CD14-positive monocyte (primary cell): ENCODE measurements at regions not wholly inside any gene's neighbourhood (a gene's known extent, or its start where the extent isn't known, plus 50 kb on each side); places are given as distances from the start of the nearest gene placed in this dataset.

ENCODE experiments used
- DNase-seq, 3 donors: peaks; one replicate each; pipeline ENCODE4 v3.0.0-alpha.2; 2011 to 2022
- H2AFZ ChIP-seq: 2 replicates; pipeline ENCODE4 v1.6.0; 2012; ENCODE audit warnings: mild to moderate bottlenecking, low read depth, low read length, inconsistent platforms; ENCODE audit not compliant: insufficient read depth, poor library complexity, severe bottlenecking
- H3K27ac ChIP-seq, 2 donors: 1 replicate in 1 of 2; 2 replicates in 1 of 2; pipeline ENCODE4 v1.5.1; 2012 to 2013; ENCODE audit warnings: low read length in 2 of 2, control low read depth in 1 of 2, inconsistent platforms in 1 of 2, low read depth in 1 of 2, mild to moderate bottlenecking in 1 of 2
- H3K27me3 ChIP-seq, 2 donors: one replicate each; pipeline versions ENCODE4 v1.6.0 to v1.6.1; 2011 to 2013; ENCODE audit warnings: low read length in 2 of 2; ENCODE audit not compliant: control insufficient read depth in 2 of 2, insufficient read depth in 2 of 2
- H3K36me3 ChIP-seq, 2 donors: replicated peaks in 1 of 2; 1 replicate in 1 of 2; 2 replicates in 1 of 2; pipeline versions ENCODE4 v1.5.1 to v1.6.1; 2012 to 2013; ENCODE audit warnings: low read length in 2 of 2, control low read depth in 1 of 2, inconsistent platforms in 1 of 2, mild to moderate bottlenecking in 1 of 2; ENCODE audit not compliant: insufficient read depth in 2 of 2, control insufficient read depth in 1 of 2
- H3K4me1 ChIP-seq, 2 donors: 1 replicate in 1 of 2; 2 replicates in 1 of 2; pipeline versions ENCODE4 v1.5.1 to v1.6.1; 2012 to 2013; ENCODE audit warnings: low read length in 2 of 2, control low read depth in 1 of 2, inconsistent platforms in 1 of 2, mild to moderate bottlenecking in 1 of 2, moderate library complexity in 1 of 2; ENCODE audit not compliant: insufficient read depth in 2 of 2, control insufficient read depth in 1 of 2
- H3K4me2 ChIP-seq: replicated peaks from 2 replicates; pipeline ENCODE3; 2012; ENCODE audit warnings: low read length, moderate library complexity, mild to moderate bottlenecking; ENCODE audit not compliant: poor library complexity, severe bottlenecking; ENCODE audit errors: extremely low read depth
- H3K4me3 ChIP-seq, 3 experiments: fragments of 200-600 bp in 1 of 3; sonication (generic) in 1 of 3; replicated peaks in 1 of 3; 1 replicate in 2 of 3; 2 replicates in 1 of 3; pipeline ENCODE4 v1.5.1; 2011 to 2013; ENCODE audit warnings: low read length in 3 of 3, mild to moderate bottlenecking in 3 of 3, control low read depth in 2 of 3, low read depth in 2 of 3, inconsistent platforms in 1 of 3, moderate library complexity in 1 of 3
- H3K79me2 ChIP-seq: 2 replicates; pipeline ENCODE4 v1.6.0; 2012; ENCODE audit warnings: mild to moderate bottlenecking, control low read depth, inconsistent platforms, low read length, moderate library complexity; ENCODE audit not compliant: insufficient read depth
- H3K9ac ChIP-seq: 2 replicates; pipeline ENCODE4 v1.6.0; 2017; ENCODE audit warnings: low read length, mild to moderate bottlenecking; ENCODE audit not compliant: insufficient read depth, poor library complexity, severe bottlenecking
- H3K9me3 ChIP-seq, 2 donors: replicated peaks in 1 of 2; 1 replicate in 1 of 2; 2 replicates in 1 of 2; pipeline versions ENCODE4 v1.5.1 to v1.6.1; 2012 to 2013; ENCODE audit warnings: low read length in 2 of 2, control low read depth in 1 of 2; ENCODE audit not compliant: control insufficient read depth in 1 of 2, insufficient read depth in 1 of 2
- H4K20me1 ChIP-seq: 2 replicates; pipeline ENCODE4 v1.6.0; 2012; ENCODE audit warnings: mild to moderate bottlenecking, low read length, control low read depth, moderate library complexity; ENCODE audit not compliant: insufficient read depth
- H3K27ac Mint-ChIP-seq, 7 donors: one replicate each; pipeline ENCODE4 v1.8.0; 2020; ENCODE audit warnings: mild to moderate bottlenecking in 7 of 7, mixed read lengths in 7 of 7, moderate library complexity in 6 of 7, inconsistent platforms in 2 of 7
- H3K27me3 Mint-ChIP-seq, 3 donors: one replicate each; pipeline ENCODE4 v1.8.0; 2021 to 2022; ENCODE audit warnings: low read depth in 3 of 3, mild to moderate bottlenecking in 3 of 3, mixed read lengths in 3 of 3, moderate library complexity in 3 of 3, inconsistent platforms in 1 of 3
- H3K36me3 Mint-ChIP-seq, 2 donors: one replicate each; pipeline ENCODE4 v1.8.0; 2020; ENCODE audit warnings: mixed read lengths in 2 of 2, inconsistent platforms in 1 of 2, mild to moderate bottlenecking in 1 of 2
- H3K4me1 Mint-ChIP-seq: one replicate; pipeline ENCODE4 v1.8.0; 2020; ENCODE audit warnings: mild to moderate bottlenecking, mixed read lengths
- H3K4me3 Mint-ChIP-seq, 2 donors: one replicate each; pipeline ENCODE4 v1.8.0; 2020; ENCODE audit warnings: mild to moderate bottlenecking in 2 of 2, mixed read lengths in 2 of 2, moderate library complexity in 1 of 2
- H3K9me3 Mint-ChIP-seq, 7 donors: one replicate each; pipeline ENCODE4 v1.8.0; 2020 to 2022; ENCODE audit warnings: mixed read lengths in 7 of 7, mild to moderate bottlenecking in 6 of 7, moderate library complexity in 6 of 7, inconsistent platforms in 2 of 7
- CTCF ChIP-seq: fragments of 200-600 bp; IDR thresholded peaks from one replicate; pipeline ENCODE4 v1.8.0; 2022; ENCODE audit warnings: antibody characterized with exemption, mild to moderate bottlenecking
- WGBS: methylation state at CpG from one replicate; pipeline ENCODE4 v1.1.5; 2013; ENCODE audit warnings: missing lambda C conversion rate; ENCODE audit not compliant: insufficient coverage; 5-methylcytosine and 5-hydroxymethylcytosine counted together
- intact Hi-C, 2 donors: fragments of 100-400 bp; cut with micrococcal nuclease; formaldehyde crosslinking; loops; one replicate each; pipeline versions ENCODE4 v1.15.0 to v1.15.1; 2023

GRCh38 chr9:14440062-14440461, 126.1 kb upstream of the NFIB start:
- Histone ChIP-seq H3K27ac (no peak overlapping the region), H3K36me3 (no peaks in the 10 kb centered on the region), H3K79me2 (no peaks in the 10 kb centered on the region), H3K9ac (no peak overlapping the region), H3K4me2 (no peak overlapping the region), H4K20me1 (no peaks in the 10 kb centered on the region), H3K9me3 (no peaks in the 10 kb centered on the region), H3K4me3 (no peak overlapping the region), H2AFZ (no peak overlapping the region), H3K27me3 (no peaks in the 10 kb centered on the region), H3K4me1 (no peaks in the 10 kb centered on the region)
- DNase-seq = no peak
- Mint-ChIP-seq H3K9me3 (peaks cover 0 to 1% (median 0%) of the 10 kb centered on the region in 7 donors), H3K27ac (no peak overlapping the region), H3K36me3 (no peaks in the 10 kb centered on the region), H3K4me1 (no peaks in the 10 kb centered on the region), H3K4me3 (no peak overlapping the region), H3K27me3 (peaks cover under 1 to 7% (median 2%) of the 10 kb centered on the region in 3 donors)
- intact Hi-C loops = no loop called here
- no peak for TF ChIP-seq CTCF
- no CpG with 5 or more reads among the region's 4 CpGs for WGBS

- Histone ChIP-seq H2AFZ (no peak overlapping the region), H3K4me1 (no peaks in the 10 kb centered on the region), H3K27ac (no peak overlapping the region), H3K4me2 (no peak overlapping the region), H4K20me1 (no peaks in the 10 kb centered on the region), H3K36me3 (no peaks in the 10 kb centered on the region), H3K27me3 (no peaks in the 10 kb centered on the region), H3K9ac (no peak overlapping the region), H3K9me3 (no peaks in the 10 kb centered on the region), H3K79me2 (no peaks in the 10 kb centered on the region), H3K4me3 (no peak overlapping the region)
- no peak for DNase-seq
- intact Hi-C loops = no loop called here
- Mint-ChIP-seq H3K4me1 (no peaks in the 10 kb centered on the region), H3K9me3 (peaks cover 0 to 1% (median 0%) of the 10 kb centered on the region in 7 donors), H3K27me3 (peaks cover 2 to 7% (median 2%) of the 10 kb centered on the region in 3 donors), H3K36me3 (no peaks in the 10 kb centered on the region), H3K27ac (no peak overlapping the region), H3K4me3 (no peak overlapping the region)
- TF ChIP-seq CTCF = no peak
- WGBS = 89% methylated on average over 4 of the region's 6 CpGs
These were observed 125.6 kb upstream of the NFIB start for GRCh38 chr9:14439555-14439954.
